IMR-90 (cell line): ENCODE measurements at regions not wholly inside any gene's neighbourhood (a gene's known extent, or its start where the extent isn't known, plus 50 kb on each side); places are given as distances from the start of the nearest gene placed in this dataset.

ENCODE experiments used
- MXI1 ChIP-seq: IDR thresholded peaks from 2 replicates; pipeline ENCODE4 v1.6.1; 2012; ENCODE audit warnings: low read depth, mild to moderate bottlenecking, low read length, moderate library complexity, borderline replicate concordance
- POLR2A ChIP-seq: IDR thresholded peaks from 2 replicates; pipeline ENCODE4 v1.6.1; 2012; ENCODE audit warnings: mild to moderate bottlenecking, low read depth, low read length
- RAD21 ChIP-seq: IDR thresholded peaks from 2 replicates; pipeline ENCODE4 v1.6.1; 2012; ENCODE audit warnings: low read length, improper control_type of control experiment
- RCOR1 ChIP-seq: IDR thresholded peaks from 2 replicates; pipeline ENCODE4 v1.6.1; 2012; ENCODE audit warnings: mild to moderate bottlenecking, low read length, improper control_type of control experiment; ENCODE audit not compliant: insufficient replicate concordance
- RFX5 ChIP-seq: IDR thresholded peaks from 2 replicates; pipeline ENCODE4 v1.8.0; 2012; ENCODE audit warnings: low read depth, mild to moderate bottlenecking, low read length, moderate library complexity
- TF ChIP-seq, protein P1 (sequence below): conservative IDR thresholded peaks from 2 replicates; pipeline ENCODE4 v1.5.1; 2012; ENCODE audit warnings: mild to moderate bottlenecking, low read depth, low read length, improper control_type of control experiment

DNA sequence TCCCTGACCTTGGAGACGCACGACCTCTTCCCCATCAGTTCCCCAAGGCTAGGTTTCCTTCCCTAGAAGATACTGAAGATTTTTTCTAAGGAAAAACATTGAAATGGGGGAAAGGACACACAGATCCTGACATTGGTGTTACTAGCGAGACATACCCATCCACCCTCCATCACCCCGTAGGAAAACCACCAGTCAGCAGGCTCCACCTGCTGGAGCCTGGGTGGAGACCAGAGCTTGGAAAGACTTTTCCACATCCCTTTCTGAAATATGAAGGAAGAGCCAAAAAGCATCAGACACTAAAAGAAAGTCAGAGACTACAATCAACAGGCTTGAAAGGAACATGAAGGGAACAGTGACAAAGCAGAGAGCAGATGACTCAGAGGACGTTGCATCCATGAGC lies 638.0 kb downstream of the IRX1 start:
- TF ChIP-seq, protein P1, sequence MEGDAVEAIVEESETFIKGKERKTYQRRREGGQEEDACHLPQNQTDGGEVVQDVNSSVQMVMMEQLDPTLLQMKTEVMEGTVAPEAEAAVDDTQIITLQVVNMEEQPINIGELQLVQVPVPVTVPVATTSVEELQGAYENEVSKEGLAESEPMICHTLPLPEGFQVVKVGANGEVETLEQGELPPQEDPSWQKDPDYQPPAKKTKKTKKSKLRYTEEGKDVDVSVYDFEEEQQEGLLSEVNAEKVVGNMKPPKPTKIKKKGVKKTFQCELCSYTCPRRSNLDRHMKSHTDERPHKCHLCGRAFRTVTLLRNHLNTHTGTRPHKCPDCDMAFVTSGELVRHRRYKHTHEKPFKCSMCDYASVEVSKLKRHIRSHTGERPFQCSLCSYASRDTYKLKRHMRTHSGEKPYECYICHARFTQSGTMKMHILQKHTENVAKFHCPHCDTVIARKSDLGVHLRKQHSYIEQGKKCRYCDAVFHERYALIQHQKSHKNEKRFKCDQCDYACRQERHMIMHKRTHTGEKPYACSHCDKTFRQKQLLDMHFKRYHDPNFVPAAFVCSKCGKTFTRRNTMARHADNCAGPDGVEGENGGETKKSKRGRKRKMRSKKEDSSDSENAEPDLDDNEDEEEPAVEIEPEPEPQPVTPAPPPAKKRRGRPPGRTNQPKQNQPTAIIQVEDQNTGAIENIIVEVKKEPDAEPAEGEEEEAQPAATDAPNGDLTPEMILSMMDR = no peak
- TF ChIP-seq POLR2A = no peak
- no peak for TF ChIP-seq RCOR1
- no peak for TF ChIP-seq MXI1
- no peak for TF ChIP-seq RAD21
- TF ChIP-seq RFX5 = no peak
